Parathyroid adenoma (tissue), 2 donors: ENCODE measurements at regions not wholly inside any gene's neighbourhood (a gene's known extent, or its start where the extent isn't known, plus 50 kb on each side); places are given as distances from the start of the nearest gene placed in this dataset.

Experiments
- H2AFZ ChIP-seq: fragments of 300-600 bp; sonication (generic); one replicate; pipeline ENCODE4 v1.7.0; 2017; ENCODE audit warnings: antibody characterized with exemption, mild to moderate bottlenecking
- H3K27ac ChIP-seq: fragments of 300-600 bp; sonication (generic); one replicate; pipeline ENCODE4 v1.7.0; 2017
- H3K27me3 ChIP-seq: fragments of 300-600 bp; sonication (generic); one replicate; pipeline ENCODE4 v1.7.0; 2017; ENCODE audit warnings: low read length; ENCODE audit not compliant: control insufficient read depth, insufficient read depth
- H3K36me3 ChIP-seq: fragments of 300-600 bp; sonication (generic); one replicate; pipeline ENCODE4 v1.7.0; 2017; ENCODE audit warnings: low read length; ENCODE audit not compliant: control insufficient read depth, insufficient read depth
- H3K4me1 ChIP-seq: fragments of 300-600 bp; sonication (generic); one replicate; pipeline ENCODE4 v1.7.0; 2017; ENCODE audit warnings: control low read depth
- H3K4me2 ChIP-seq: fragments of 300-600 bp; sonication (generic); one replicate; pipeline ENCODE4 v1.7.0; 2017; ENCODE audit warnings: low read length
- H3K4me3 ChIP-seq: fragments of 300-600 bp; sonication (generic); one replicate; pipeline ENCODE4 v1.7.0; 2017; ENCODE audit warnings: low read depth, low read length
- H3K79me2 ChIP-seq: fragments of 300-600 bp; sonication (generic); one replicate; pipeline ENCODE4 v1.7.0; 2017; ENCODE audit warnings: control low read depth
- H3K9ac ChIP-seq: fragments of 300-600 bp; sonication (generic); one replicate; pipeline ENCODE4 v1.7.0; 2017; ENCODE audit warnings: mild to moderate bottlenecking
- H3K9me3 ChIP-seq: fragments of 300-600 bp; sonication (generic); one replicate; pipeline ENCODE4 v1.7.0; 2017; ENCODE audit warnings: low read length; ENCODE audit not compliant: control insufficient read depth
- TF ChIP-seq, protein P1 (sequence below): fragments of 300-600 bp; sonication (generic); IDR thresholded peaks from one replicate; pipeline ENCODE4 v1.7.0; 2017; ENCODE audit warnings: antibody characterized with exemption, mild to moderate bottlenecking
- donor health status: primary hyperparathyroidism.

DNA sequence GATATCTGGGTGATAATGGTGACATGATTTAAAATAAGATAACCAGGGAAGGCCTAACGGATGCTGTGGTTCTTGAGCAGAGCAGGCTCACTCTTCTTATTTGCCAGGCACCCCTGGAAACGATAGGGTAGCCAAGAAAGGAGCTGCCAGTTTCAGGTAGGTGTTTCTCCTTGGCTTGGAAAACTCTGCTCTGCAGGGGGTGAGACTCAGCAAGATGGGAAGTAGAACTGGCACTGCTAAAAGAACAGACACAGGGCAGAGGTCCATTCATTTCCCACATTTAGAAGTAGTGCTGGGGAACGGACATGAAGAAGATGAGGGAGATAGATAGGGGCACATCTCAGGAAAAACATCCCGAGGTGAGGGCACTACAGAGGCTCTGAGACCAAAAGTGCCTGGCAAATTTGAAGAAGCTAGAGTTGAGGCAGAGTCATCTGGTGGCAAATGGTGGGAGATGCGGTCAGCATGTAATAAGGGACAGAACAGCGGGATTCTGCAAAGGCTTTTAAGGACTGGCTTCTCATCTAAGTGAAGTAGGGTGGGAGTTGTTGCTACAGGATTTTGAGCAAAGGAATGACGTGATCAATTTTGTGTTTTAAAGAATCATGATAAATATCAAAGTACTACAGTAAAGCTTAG, 323.4 kb upstream of the PLSCR5 start:
- no peak overlapping the region for H3K4me3 ChIP-seq
- no peak overlapping the region for H3K27ac ChIP-seq
- H3K9ac ChIP-seq = no peak overlapping the region
- TF ChIP-seq, protein P1, sequence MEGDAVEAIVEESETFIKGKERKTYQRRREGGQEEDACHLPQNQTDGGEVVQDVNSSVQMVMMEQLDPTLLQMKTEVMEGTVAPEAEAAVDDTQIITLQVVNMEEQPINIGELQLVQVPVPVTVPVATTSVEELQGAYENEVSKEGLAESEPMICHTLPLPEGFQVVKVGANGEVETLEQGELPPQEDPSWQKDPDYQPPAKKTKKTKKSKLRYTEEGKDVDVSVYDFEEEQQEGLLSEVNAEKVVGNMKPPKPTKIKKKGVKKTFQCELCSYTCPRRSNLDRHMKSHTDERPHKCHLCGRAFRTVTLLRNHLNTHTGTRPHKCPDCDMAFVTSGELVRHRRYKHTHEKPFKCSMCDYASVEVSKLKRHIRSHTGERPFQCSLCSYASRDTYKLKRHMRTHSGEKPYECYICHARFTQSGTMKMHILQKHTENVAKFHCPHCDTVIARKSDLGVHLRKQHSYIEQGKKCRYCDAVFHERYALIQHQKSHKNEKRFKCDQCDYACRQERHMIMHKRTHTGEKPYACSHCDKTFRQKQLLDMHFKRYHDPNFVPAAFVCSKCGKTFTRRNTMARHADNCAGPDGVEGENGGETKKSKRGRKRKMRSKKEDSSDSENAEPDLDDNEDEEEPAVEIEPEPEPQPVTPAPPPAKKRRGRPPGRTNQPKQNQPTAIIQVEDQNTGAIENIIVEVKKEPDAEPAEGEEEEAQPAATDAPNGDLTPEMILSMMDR = no peak
- H3K27me3 ChIP-seq = no peaks in the 10 kb centered on the region
- no peaks in the 10 kb centered on the region for H3K4me1 ChIP-seq
- no peaks in the 10 kb centered on the region for H3K36me3 ChIP-seq
- no peaks in the 10 kb centered on the region for H3K9me3 ChIP-seq
- H2AFZ ChIP-seq = no peak overlapping the region
- H3K4me2 ChIP-seq = no peak overlapping the region
- no peaks in the 10 kb centered on the region for H3K79me2 ChIP-seq

DNA sequence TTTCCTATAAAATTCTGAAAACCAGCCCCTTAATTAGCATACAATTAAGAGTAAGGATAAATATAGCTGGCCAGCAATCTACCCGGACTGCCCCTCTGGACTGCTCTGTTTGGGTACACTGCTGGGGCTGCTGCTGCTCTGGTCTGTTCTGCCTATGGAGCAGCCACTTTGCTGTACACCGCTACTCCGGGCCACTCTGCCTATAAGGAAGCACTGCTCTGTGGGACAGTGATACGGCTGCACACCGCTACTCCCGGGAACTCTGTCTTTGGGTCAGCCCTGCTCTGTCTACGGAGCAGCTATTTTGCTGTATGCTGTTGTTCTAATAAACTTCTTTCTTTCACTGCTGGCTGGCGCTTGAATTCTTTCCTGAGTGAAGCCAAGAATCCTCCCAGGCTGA, 316.5 kb upstream of the PLSCR5 start:
- no peaks in the 10 kb centered on the region for H3K79me2 ChIP-seq
- no peak overlapping the region for H3K9ac ChIP-seq
- no peaks in the 10 kb centered on the region for H3K27me3 ChIP-seq
- no peaks in the 10 kb centered on the region for H3K4me1 ChIP-seq
- H3K4me2 ChIP-seq = no peak overlapping the region
- no peak overlapping the region for H2AFZ ChIP-seq
- no peaks in the 10 kb centered on the region for H3K9me3 ChIP-seq
- no peaks in the 10 kb centered on the region for H3K36me3 ChIP-seq
- TF ChIP-seq, protein P1 = no peak
- no peak overlapping the region for H3K4me3 ChIP-seq
- no peak overlapping the region for H3K27ac ChIP-seq

DNA sequence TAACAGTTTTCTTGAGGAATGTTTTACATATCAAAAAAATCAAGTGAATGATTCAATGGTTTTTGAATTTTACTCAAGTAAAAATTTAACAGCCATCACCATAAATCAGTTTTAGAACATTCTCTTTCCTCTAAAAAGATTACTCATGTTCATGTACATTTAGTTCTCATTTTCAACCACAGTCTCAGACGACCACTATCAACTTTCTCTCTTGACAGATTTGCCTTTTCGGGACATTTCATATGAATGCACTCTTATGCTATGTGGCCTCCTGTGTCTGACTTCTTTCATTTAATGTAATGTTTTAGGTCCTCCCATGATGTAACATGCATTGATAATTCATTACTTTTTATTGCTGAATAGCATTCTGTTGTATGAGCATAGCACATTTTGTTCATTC, 309.3 kb upstream of the PLSCR5 start:
- no peak overlapping the region for H3K27ac ChIP-seq
- no peak overlapping the region for H2AFZ ChIP-seq
- no peaks in the 10 kb centered on the region for H3K36me3 ChIP-seq
- TF ChIP-seq, protein P1 = no peak
- H3K27me3 ChIP-seq = no peaks in the 10 kb centered on the region
- no peaks in the 10 kb centered on the region for H3K79me2 ChIP-seq
- no peak overlapping the region for H3K4me3 ChIP-seq
- H3K4me2 ChIP-seq = no peak overlapping the region
- H3K9me3 ChIP-seq = no peaks in the 10 kb centered on the region
- H3K9ac ChIP-seq = no peak overlapping the region
- H3K4me1 ChIP-seq = no peaks in the 10 kb centered on the region

- H3K79me2 ChIP-seq = no peaks in the 10 kb centered on the region
- TF ChIP-seq, protein P1 = no peak
- H3K4me2 ChIP-seq = no peak overlapping the region
- H3K9me3 ChIP-seq = no peaks in the 10 kb centered on the region
- H3K9ac ChIP-seq = no peak overlapping the region
- H3K4me3 ChIP-seq = no peak overlapping the region
- no peaks in the 10 kb centered on the region for H3K36me3 ChIP-seq
- no peak overlapping the region for H2AFZ ChIP-seq
- H3K27me3 ChIP-seq = no peaks in the 10 kb centered on the region
- H3K4me1 ChIP-seq = no peaks in the 10 kb centered on the region
- H3K27ac ChIP-seq = no peak overlapping the region
Measured at GRCh38 chr3:146912241-146913015, 307.3 kb upstream of the PLSCR5 start.
